T-helper 1 cell (primary cell): ENCODE measurements at regions not wholly inside any gene's neighbourhood (a gene's known extent, or its start where the extent isn't known, plus 50 kb on each side); places are given as distances from the start of the nearest gene placed in this dataset.
"Not testable (repeated sequence)": the region's sequence is repeated elsewhere in the genome, so short reads cannot be mapped to it uniquely, and the experiment has no call there.

ENCODE experiments used
- DNase-seq, 5 donors: peaks; one replicate each; pipeline ENCODE4 v3.0.0-alpha.2; 2012 to 2020

GRCh38 chr20:52098186-52098585, 93.4 kb downstream of the ZFP64 start:
- DNase-seq: no peak

- DNase-seq: no peak
These were observed 95.5 kb downstream of the ZFP64 start for GRCh38 chr20:52096117-52096516.

GRCh38 chr20:52094693-52095092, 96.9 kb downstream of the ZFP64 start:
- no peak for DNase-seq

GRCh38 chr20:52093575-52093974, 98.0 kb downstream of the ZFP64 start:
- DNase-seq: no peak

GRCh38 chr20:52090035-52090434, 101.5 kb downstream of the ZFP64 start:
- no peak for DNase-seq

- DNase-seq: no peak
These were observed 104.1 kb downstream of the ZFP64 start for GRCh38 chr20:52087471-52087870.

- DNase-seq: no peak
These were observed 104.7 kb downstream of the ZFP64 start for GRCh38 chr20:52086878-52087277.

GRCh38 chr20:52084727-52085126, 106.9 kb downstream of the ZFP64 start:
- no peak for DNase-seq

GRCh38 chr20:52083627-52084232, 107.8 kb downstream of the ZFP64 start:
- DNase-seq: peak in 2 of 5 donors; percentile 20 to 25

- no peak for DNase-seq
These were observed 109.0 kb downstream of the ZFP64 start for GRCh38 chr20:52082612-52083011.

- no peak for DNase-seq
These were observed 109.8 kb downstream of the ZFP64 start for GRCh38 chr20:52081791-52082190.

GRCh38 chr20:52081066-52081465, 110.5 kb downstream of the ZFP64 start:
- DNase-seq: no peak

- DNase-seq: no peak
These were observed 113.3 kb downstream of the ZFP64 start for GRCh38 chr20:52078289-52078688.

- DNase-seq: no peak
These were observed 115.4 kb downstream of the ZFP64 start for GRCh38 chr20:52076164-52076563.

- DNase-seq: no peak
These were observed 116.2 kb downstream of the ZFP64 start for GRCh38 chr20:52075400-52075799.

GRCh38 chr20:52071136-52071535, 120.4 kb downstream of the ZFP64 start:
- DNase-seq: no peak

GRCh38 chr20:52064931-52065330, 126.6 kb downstream of the ZFP64 start:
- no peak for DNase-seq

- DNase-seq: no peak
These were observed 128.9 kb downstream of the ZFP64 start for GRCh38 chr20:52062452-52063209.

GRCh38 chr20:52060794-52061714, 130.5 kb downstream of the ZFP64 start:
- no peak for DNase-seq

- not testable (repeated sequence) for DNase-seq
These were observed 134.4 kb downstream of the ZFP64 start for GRCh38 chr20:52057133-52057532.

- no peak for DNase-seq
These were observed 135.1 kb downstream of the ZFP64 start for GRCh38 chr20:52056203-52057062.

GRCh38 chr20:52054123-52054522, 137.5 kb downstream of the ZFP64 start:
- peak in 1 of 5 donors; percentile 44 for DNase-seq
